ENCODE measurements at regions not wholly inside any gene's neighbourhood (a gene's known extent, or its start where the extent isn't known, plus 50 kb on each side); places are given as distances from the start of the nearest gene placed in this dataset.

DNA sequence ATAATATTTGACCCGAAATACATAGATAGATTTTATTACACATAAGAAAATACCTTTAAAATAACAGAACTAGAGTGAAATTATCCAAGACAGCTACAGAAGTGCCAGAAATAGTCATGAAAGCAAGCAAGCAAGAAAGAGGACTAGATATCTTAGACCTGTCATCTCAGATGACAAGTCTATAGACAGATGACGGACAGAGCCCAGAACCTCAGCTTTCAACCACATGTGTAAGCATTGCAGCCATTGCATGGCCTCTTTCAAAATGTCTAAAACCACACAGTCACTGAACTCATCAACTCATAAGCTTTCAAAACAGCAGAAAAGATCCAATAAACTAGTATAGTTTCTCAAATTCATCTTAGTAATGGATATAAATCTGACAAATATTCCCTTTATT, 59.8 kb upstream of the FHIT start:
- Mint-ChIP-seq H3K27me3 (peaks cover 6% of the 10 kb centered on the region), H3K9me3 (no peaks in the 10 kb centered on the region), H3K4me3 (no peak overlapping the region), H3K4me1 (ENCODE audit: low read depth) (no peaks in the 10 kb centered on the region), H3K27ac (no peak overlapping the region), H3K36me3 (no peaks in the 10 kb centered on the region)
- DNase-seq = no peak
- intact Hi-C loops (cut with micrococcal nuclease) = no loop called here
- ChIA-PET POLR2A (no interaction called here), CTCF (no interaction called here)

DNA sequence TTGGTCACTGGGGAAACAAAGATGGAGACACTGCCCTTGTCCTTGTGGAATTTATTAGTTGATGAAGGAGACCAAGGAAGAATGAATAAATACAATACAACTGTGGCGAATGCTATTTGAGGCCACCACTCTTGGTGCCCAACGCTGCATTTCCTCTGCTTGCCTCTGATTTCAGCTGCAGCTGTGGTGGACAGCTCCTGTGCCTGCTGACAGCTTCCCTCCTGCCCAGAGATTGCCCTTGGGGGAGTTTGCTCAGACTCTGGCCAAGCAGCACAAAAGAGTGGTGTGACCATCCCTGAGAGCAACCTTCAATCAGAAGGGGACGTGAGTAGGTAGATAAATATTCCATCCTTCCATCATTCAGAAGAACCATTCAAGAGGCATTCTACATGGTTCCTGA, 64.6 kb upstream of the FHIT start:
- Mint-ChIP-seq H3K4me3 (no peak overlapping the region), H3K36me3 (no peaks in the 10 kb centered on the region), H3K4me1 (ENCODE audit: low read depth) (no peaks in the 10 kb centered on the region), H3K9me3 (no peaks in the 10 kb centered on the region), H3K27me3 (peaks cover 6% of the 10 kb centered on the region), H3K27ac (no peak overlapping the region)
- POLR2A ChIA-PET = no interaction called here
- DNase-seq = no peak
- intact Hi-C loops (cut with micrococcal nuclease) = no loop called here
- CTCF ChIA-PET = no interaction called here

DNA sequence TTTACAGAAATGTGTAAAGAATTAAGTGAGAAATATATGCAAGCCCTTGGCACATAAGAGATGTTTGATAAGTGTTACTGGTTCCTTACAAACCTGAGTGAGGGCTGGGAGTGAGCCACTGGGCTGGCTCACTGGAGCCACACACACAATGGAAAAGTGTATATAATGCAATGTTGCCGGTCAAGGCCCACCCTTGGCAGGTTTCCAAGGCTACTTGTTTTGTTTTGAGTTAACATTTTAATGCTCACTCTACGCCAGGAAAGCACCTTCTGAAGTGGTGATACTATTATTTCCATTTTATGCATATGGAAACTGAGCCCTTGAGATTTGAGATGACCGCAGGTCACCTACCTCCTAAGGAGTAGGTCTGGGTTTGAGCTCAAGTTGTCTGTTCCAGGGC, 71.8 kb upstream of the FHIT start:
- intact Hi-C loops (cut with micrococcal nuclease) = no loop called here
- Mint-ChIP-seq H3K9me3 (no peaks in the 10 kb centered on the region), H3K4me1 (ENCODE audit: low read depth) (no peaks in the 10 kb centered on the region), H3K36me3 (no peaks in the 10 kb centered on the region), H3K27ac (no peak overlapping the region), H3K4me3 (no peak overlapping the region), H3K27me3 (no peaks in the 10 kb centered on the region)
- ChIA-PET POLR2A (no interaction called here), CTCF (no interaction called here)
- DNase-seq = no peak

DNA sequence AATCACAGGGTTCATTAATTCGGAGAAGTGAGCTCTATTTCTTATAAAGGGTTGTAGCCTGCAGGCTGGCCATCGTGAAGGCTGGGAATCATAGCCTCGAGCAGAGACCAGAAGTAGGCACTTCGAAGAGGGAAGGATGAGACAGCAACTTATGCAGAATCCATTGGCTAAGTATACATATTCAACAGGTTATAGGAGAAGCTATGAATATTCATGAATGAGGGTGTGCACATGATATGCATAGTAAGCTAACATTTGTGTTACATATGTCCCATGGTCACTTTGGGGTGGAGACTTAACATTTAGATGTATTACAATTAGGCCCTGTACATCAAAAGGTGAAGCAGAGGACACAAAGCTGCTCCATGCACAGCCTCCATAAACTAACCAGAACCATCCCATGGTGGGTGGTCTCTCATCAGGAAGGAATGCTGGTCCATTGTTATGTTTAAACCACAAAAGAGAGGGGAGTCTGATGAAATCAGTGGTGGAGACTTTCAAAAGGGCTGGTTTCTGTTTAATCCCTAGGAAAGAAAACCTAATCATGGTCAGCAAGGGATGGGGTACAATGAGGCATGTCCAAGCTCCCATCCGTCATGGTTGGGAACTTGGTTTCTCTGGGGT, 80.8 kb upstream of the FHIT start:
- H3K4me3 Mint-ChIP-seq = no peak overlapping the region
- POLR2A ChIA-PET = no interaction called here
- no peaks in the 10 kb centered on the region for H3K4me1 Mint-ChIP-seq (ENCODE audit: low read depth)
- no peaks in the 10 kb centered on the region for H3K9me3 Mint-ChIP-seq
- no peak for DNase-seq
- H3K27me3 Mint-ChIP-seq = peaks cover 3% of the 10 kb centered on the region
- no peak overlapping the region for H3K27ac Mint-ChIP-seq
- intact Hi-C loops (cut with micrococcal nuclease) = no loop called here
- no peaks in the 10 kb centered on the region for H3K36me3 Mint-ChIP-seq
- CTCF ChIA-PET = no interaction called here

DNA sequence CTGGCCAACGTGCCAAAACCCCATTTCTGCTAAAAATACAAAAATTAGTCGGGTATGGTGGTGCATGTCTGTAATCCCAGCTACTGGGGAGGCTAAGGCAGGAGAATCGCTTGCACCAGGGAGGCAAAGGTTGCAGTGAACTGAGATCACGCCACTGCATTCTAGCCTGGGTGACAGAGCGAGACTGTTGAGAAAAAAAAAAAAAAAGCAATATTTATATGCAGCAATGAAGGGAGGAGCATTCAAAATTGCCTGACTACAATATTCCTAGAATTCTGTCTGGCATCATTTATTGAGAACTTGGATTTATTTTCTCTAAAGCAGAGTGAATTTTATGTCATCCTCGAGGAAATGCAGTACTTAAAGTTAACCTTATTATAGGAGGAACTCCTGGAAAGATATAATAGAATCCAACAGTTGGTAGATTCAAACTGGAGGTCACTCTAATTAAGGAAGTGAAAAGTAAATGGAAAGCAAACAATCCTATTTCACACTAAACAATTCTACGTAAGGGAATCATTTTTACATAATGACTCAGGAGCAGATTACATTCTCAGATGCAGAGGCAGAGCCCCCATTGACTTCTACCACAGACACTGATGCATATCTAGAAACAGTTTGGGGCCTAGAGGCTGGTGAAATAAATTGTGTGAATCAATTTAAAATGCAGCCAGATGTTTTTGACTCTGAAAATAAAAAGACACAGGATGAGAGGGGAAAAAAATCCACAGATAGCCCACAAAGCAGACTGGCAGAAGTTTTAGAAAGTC, 82.1 kb upstream of the FHIT start:
- ChIA-PET POLR2A (no interaction called here), CTCF (no interaction called here)
- no peaks in the 10 kb centered on the region for H3K4me1 Mint-ChIP-seq (ENCODE audit: low read depth)
- no peaks in the 10 kb centered on the region for H3K36me3 Mint-ChIP-seq
- peaks cover 3% of the 10 kb centered on the region for H3K27me3 Mint-ChIP-seq
- DNase-seq = no peak
- no peak overlapping the region for H3K27ac Mint-ChIP-seq
- H3K4me3 Mint-ChIP-seq = no peak overlapping the region
- intact Hi-C loops (cut with micrococcal nuclease) = no loop called here
- H3K9me3 Mint-ChIP-seq = no peaks in the 10 kb centered on the region

DNA sequence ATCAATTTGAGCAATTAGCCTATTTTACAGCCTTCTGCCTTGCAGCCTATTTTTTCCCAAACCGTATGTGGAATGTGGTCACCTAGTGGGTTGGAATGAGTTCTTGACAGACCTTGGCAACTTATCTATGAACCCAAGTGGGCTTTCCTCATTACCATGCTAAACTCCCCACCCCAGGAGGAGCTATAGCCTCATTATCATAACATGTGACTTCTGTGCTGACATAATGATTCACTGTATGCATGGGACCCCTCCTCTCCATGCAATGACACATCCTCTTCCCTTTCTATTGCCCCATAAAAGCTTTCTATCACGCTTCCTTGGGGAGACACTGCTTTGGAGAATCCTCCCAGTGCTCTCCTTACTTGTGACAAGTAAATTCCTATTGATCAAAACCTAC, 83.5 kb upstream of the FHIT start:
- no peaks in the 10 kb centered on the region for H3K4me1 Mint-ChIP-seq (ENCODE audit: low read depth)
- no peaks in the 10 kb centered on the region for H3K36me3 Mint-ChIP-seq

DNA sequence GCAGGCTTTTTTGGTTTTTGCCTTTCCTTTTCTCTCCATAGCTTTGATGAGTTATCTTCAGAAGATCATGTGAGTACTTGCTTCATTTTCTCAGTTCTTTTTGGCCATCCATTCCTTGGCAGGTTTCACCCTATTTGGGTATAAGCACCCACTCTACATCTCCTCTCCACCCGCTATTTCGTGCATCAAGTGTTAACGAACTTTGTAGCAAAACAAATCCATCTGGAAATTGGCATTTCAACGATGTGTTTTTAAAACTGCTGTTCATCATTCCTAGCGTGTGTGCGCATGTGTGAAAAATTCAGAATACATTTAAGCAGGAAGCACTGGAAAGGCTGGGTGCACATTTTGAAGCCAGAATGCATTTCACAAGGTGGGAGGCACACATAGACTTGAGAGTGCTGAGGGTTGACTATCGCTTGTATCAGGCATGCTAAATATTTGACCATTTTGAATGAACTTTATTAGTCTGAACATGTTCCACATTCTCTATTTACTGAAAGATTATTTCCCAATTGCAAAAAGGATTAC, 89.7 kb upstream of the FHIT start:
- intact Hi-C loops (cut with micrococcal nuclease) = no loop called here
- Mint-ChIP-seq H3K27ac (no peak overlapping the region), H3K4me1 (ENCODE audit: low read depth) (no peaks in the 10 kb centered on the region), H3K36me3 (no peaks in the 10 kb centered on the region), H3K9me3 (peaks cover 2% of the 10 kb centered on the region), H3K4me3 (no peak overlapping the region), H3K27me3 (no peaks in the 10 kb centered on the region)
- no peak for DNase-seq
- ChIA-PET CTCF (no interaction called here), POLR2A (no interaction called here)

More for the DNA sequence above, 83.5 kb upstream of the FHIT start:
- no peak for DNase-seq
- no peak overlapping the region for H3K27ac Mint-ChIP-seq
- peaks cover 2% of the 10 kb centered on the region for H3K9me3 Mint-ChIP-seq
- no peak overlapping the region for H3K4me3 Mint-ChIP-seq
- ChIA-PET CTCF (no interaction called here), POLR2A (no interaction called here)
- intact Hi-C loops (cut with micrococcal nuclease) = no loop called here
- H3K27me3 Mint-ChIP-seq = no peaks in the 10 kb centered on the region

DNA sequence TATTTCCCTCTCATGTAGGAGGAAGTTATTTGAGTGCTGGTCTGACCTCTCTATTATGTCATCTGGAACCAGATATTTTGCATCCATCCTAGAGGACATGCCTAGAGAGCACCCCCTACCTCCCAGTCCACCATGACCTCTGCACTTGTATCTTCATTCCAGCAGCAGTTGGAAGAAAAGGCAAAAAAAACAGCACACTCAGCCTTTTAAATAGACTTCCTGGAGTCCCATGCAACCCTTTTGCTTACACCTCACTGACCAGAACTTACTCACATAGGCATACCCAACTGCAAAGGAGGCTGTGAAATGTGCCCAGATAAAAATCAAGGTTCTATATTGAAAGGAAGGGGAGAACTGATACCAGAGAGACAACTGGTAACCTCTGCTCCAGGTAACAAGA, 92.3 kb upstream of the FHIT start:
- Mint-ChIP-seq H3K27me3 (peaks cover 2% of the 10 kb centered on the region), H3K4me1 (ENCODE audit: low read depth) (no peaks in the 10 kb centered on the region), H3K9me3 (peaks cover 1% of the 10 kb centered on the region), H3K27ac (no peak overlapping the region), H3K36me3 (no peaks in the 10 kb centered on the region), H3K4me3 (no peak overlapping the region)
- no peak for DNase-seq
- ChIA-PET CTCF (no interaction called here), POLR2A (no interaction called here)
- intact Hi-C loops (cut with micrococcal nuclease) = no loop called here

DNA sequence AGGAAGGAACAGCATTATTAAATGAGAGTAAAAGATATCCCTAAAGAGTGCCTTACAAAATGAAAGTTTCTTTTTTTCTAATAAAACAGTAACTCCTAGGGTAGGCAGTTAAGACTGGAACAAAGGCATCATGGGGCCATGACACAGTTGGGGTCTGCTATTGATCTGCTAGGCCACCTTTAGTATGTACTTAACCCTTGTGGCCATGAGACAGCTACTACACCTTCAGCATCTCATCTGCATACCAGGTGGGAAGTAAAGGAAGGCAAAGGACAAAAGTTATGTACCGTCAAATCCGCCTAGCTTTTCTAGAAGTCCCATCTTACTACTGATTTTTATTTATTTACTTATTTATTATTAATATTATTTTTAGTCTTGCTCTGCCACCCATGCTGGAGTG, 93.8 kb upstream of the FHIT start:
- intact Hi-C loops (cut with micrococcal nuclease) = no loop called here
- H3K27ac Mint-ChIP-seq = no peak overlapping the region
- POLR2A ChIA-PET = no interaction called here
- no peaks in the 10 kb centered on the region for H3K9me3 Mint-ChIP-seq
- no peak for DNase-seq
- H3K27me3 Mint-ChIP-seq = peaks cover 4% of the 10 kb centered on the region
- H3K4me3 Mint-ChIP-seq = no peak overlapping the region
- H3K4me1 Mint-ChIP-seq (ENCODE audit: low read depth) = no peaks in the 10 kb centered on the region
- H3K36me3 Mint-ChIP-seq = no peaks in the 10 kb centered on the region
- CTCF ChIA-PET = no interaction called here

DNA sequence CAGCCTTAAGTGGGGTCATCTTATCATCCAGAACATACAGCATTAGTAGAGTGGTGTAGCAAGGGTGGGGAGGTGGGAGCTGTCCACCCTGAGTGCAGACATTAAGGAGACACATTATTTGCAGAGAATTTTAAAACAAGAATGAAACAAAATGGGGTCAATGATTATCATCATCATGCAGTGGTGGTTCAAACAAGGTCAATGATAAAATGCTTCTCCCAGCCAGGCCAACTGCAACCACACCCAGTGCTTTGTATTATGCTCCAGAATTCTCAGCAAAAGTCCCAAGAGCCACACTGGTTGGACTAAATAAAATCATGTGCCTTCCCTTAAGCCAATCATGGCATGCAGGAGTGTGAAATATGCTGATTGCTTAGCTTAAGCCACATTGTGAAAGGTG, 96.7 kb upstream of the FHIT start:
- intact Hi-C loops (cut with micrococcal nuclease) = no loop called here
- DNase-seq = no peak
- Mint-ChIP-seq H3K36me3 (no peaks in the 10 kb centered on the region), H3K27me3 (peaks cover 4% of the 10 kb centered on the region), H3K4me3 (no peak overlapping the region), H3K27ac (no peak overlapping the region), H3K9me3 (no peaks in the 10 kb centered on the region), H3K4me1 (ENCODE audit: low read depth) (no peaks in the 10 kb centered on the region)
- POLR2A ChIA-PET = no interaction called here
- CTCF ChIA-PET = no interaction called here

DNA sequence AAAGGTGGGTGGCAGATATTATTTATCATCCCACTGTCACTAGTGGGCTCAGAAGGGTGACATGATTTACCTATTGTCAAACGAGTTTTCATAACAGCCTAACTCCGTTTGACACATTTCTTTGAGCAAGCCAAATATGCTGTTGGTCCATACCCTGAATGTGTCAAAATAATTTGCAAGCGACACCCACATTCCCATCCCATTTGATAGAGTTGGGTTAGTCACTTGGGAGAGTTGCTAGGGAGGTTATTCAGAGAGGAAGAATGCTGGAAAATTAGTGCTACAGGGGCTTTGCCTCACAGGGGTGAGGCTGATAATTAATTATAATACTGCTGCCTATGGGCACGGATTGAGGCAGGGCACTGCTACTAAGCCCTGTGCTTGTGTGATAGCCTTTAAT, 98.5 kb upstream of the FHIT start:
- Mint-ChIP-seq H3K4me1 (ENCODE audit: low read depth) (no peaks in the 10 kb centered on the region), H3K27ac (no peak overlapping the region), H3K9me3 (no peaks in the 10 kb centered on the region), H3K27me3 (peaks cover 4% of the 10 kb centered on the region), H3K4me3 (no peak overlapping the region), H3K36me3 (no peaks in the 10 kb centered on the region)
- DNase-seq = no peak
- CTCF ChIA-PET = no interaction called here
- intact Hi-C loops (cut with micrococcal nuclease) = no loop called here
- POLR2A ChIA-PET = no interaction called here

DNA sequence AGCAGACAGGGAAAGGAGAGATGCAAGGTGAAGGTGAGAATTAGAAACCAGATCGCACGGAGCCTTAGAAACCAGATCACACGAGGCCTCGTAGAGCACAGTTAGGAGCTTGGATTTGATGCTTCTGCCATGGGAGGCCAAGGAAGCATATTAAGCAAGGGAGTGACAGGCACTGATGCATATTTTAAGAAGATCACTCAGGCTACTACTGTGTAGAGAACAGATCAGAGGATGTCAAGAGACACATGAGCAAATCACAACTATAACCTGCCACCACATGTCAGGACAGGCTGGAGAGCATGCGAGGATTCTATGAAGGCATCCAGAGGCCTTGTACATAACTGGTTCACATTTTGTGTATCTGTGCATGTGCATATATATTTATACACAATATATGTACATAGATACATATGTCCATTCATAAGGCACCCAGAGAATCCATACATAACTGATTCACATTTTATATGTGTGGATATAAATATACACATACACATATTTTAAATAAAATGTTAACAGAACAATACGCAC, 99.6 kb upstream of the FHIT start:
- H3K27me3 Mint-ChIP-seq = peaks cover 4% of the 10 kb centered on the region
- ChIA-PET CTCF (no interaction called here), POLR2A (no interaction called here)
- H3K4me1 Mint-ChIP-seq (ENCODE audit: low read depth) = no peaks in the 10 kb centered on the region
- H3K9me3 Mint-ChIP-seq = no peaks in the 10 kb centered on the region
- no peaks in the 10 kb centered on the region for H3K36me3 Mint-ChIP-seq
- H3K27ac Mint-ChIP-seq = no peak overlapping the region
- no peak overlapping the region for H3K4me3 Mint-ChIP-seq
- intact Hi-C loops (cut with micrococcal nuclease) = no loop called here
- no peak for DNase-seq

DNA sequence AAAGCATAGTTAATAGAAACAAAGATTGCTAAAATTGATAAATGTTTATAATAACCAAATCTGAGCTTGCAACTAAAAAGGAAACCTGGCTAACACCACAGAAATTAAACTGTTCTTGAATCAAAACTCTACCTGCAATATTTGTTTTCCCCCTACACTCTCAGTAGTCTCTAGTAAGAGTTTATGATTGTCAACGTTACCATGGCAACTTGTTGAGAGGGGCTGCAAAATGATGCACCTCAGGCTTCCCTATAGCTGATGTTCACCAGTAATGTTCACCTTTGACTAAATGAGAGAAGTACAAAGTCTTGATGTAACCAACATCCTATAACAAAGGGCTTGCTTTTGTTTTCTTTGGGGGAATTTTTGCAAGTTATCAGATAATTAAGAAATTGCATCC, 101.1 kb upstream of the FHIT start:
- POLR2A ChIA-PET = no interaction called here
- intact Hi-C loops (cut with micrococcal nuclease) = no loop called here
- DNase-seq = no peak
- Mint-ChIP-seq H3K36me3 (no peaks in the 10 kb centered on the region), H3K9me3 (no peaks in the 10 kb centered on the region), H3K4me3 (no peak overlapping the region), H3K27ac (no peak overlapping the region), H3K27me3 (peaks cover 7% of the 10 kb centered on the region), H3K4me1 (ENCODE audit: low read depth) (no peaks in the 10 kb centered on the region)
- CTCF ChIA-PET = no interaction called here
